Middle frontal gyrus (tissue), 1 donor: ENCODE measurements at regions not wholly inside any gene's neighbourhood (a gene's known extent, or its start where the extent isn't known, plus 50 kb on each side); places are given as distances from the start of the nearest gene placed in this dataset.

Experiments
- DNase-seq: peaks from one replicate; pipeline ENCODE4 v3.0.0-alpha.2; 2015; ENCODE audit warnings: low spot score; ENCODE audit errors: extremely low spot score

GRCh38 chr14:97187916-97188315 lies 390.7 kb downstream of the VRK1 start:
- DNase-seq = no peak

GRCh38 chr14:97196336-97196735 lies 399.2 kb downstream of the VRK1 start:
- DNase-seq = no peak

- no peak for DNase-seq
These were observed 401.6 kb downstream of the VRK1 start for GRCh38 chr14:97198813-97199212.

GRCh38 chr14:97200245-97200644 lies 403.1 kb downstream of the VRK1 start:
- no peak for DNase-seq

- DNase-seq = no peak
These were observed 409.7 kb downstream of the VRK1 start for GRCh38 chr14:97206916-97207315.

- DNase-seq = no peak
These were observed 413.0 kb downstream of the VRK1 start for GRCh38 chr14:97210202-97210601.

- DNase-seq = no peak
These were observed 415.2 kb downstream of the VRK1 start for GRCh38 chr14:97212399-97212798.

GRCh38 chr14:97213720-97214119 lies 416.5 kb downstream of the VRK1 start:
- no peak for DNase-seq

- DNase-seq = no peak
These were observed 418.2 kb downstream of the VRK1 start for GRCh38 chr14:97215263-97215969.

- DNase-seq = no peak
These were observed 420.1 kb downstream of the VRK1 start for GRCh38 chr14:97217111-97217885.

- DNase-seq = no peak
These were observed 421.1 kb downstream of the VRK1 start for GRCh38 chr14:97218274-97218673.

- no peak for DNase-seq
These were observed 421.7 kb downstream of the VRK1 start for GRCh38 chr14:97218691-97219430.

- DNase-seq = no peak
These were observed 422.3 kb downstream of the VRK1 start for GRCh38 chr14:97219431-97220017.

- no peak for DNase-seq
These were observed 424.5 kb downstream of the VRK1 start for GRCh38 chr14:97221572-97222285.

GRCh38 chr14:97224016-97224415 lies 426.8 kb downstream of the VRK1 start:
- no peak for DNase-seq

GRCh38 chr14:97230051-97230450 lies 432.9 kb downstream of the VRK1 start:
- no peak for DNase-seq

GRCh38 chr14:97233319-97233985 lies 436.3 kb downstream of the VRK1 start:
- no peak for DNase-seq

- DNase-seq = no peak
These were observed 449.5 kb downstream of the VRK1 start for GRCh38 chr14:97246648-97247047.

- DNase-seq = no peak
These were observed 451.8 kb downstream of the VRK1 start for GRCh38 chr14:97248973-97249372.

GRCh38 chr14:97250931-97251330 lies 453.7 kb downstream of the VRK1 start:
- DNase-seq = no peak
